Natural killer cell (primary cell): ENCODE measurements at regions not wholly inside any gene's neighbourhood (a gene's known extent, or its start where the extent isn't known, plus 50 kb on each side); places are given as distances from the start of the nearest gene placed in this dataset.

Experiments used
- ATAC-seq, 3 donors: fragments of 150-1000 bp in 2 of 3; fragments of 200-7000 bp in 1 of 3; cut with Tn5 transposase; 1 replicate in 1 of 3; 2 replicates in 2 of 3; pipeline ENCODE4 v1.10.0; 2021; ENCODE audit warnings: mild to moderate bottlenecking in 2 of 3, moderate library complexity in 2 of 3
- DNase-seq, 2 donors: peaks; one replicate each; pipeline versions ENCODE4 v3.0.0 to v3.0.0-alpha.2; 2013 to 2021; ENCODE audit warnings: mixed read lengths in 1 of 2
- H3K27ac ChIP-seq: one replicate; pipeline ENCODE4 v1.5.1; 2013; ENCODE audit warnings: mild to moderate bottlenecking, low read length
- H3K27me3 ChIP-seq: one replicate; pipeline ENCODE4 v1.6.1; 2013; ENCODE audit warnings: low read length; ENCODE audit not compliant: control insufficient read depth, insufficient read depth
- H3K36me3 ChIP-seq: one replicate; pipeline ENCODE4 v1.6.1; 2013; ENCODE audit warnings: low read length; ENCODE audit not compliant: control insufficient read depth, insufficient read depth
- H3K4me1 ChIP-seq: one replicate; pipeline ENCODE4 v1.6.1; 2013; ENCODE audit warnings: low read length; ENCODE audit not compliant: control insufficient read depth, insufficient read depth
- H3K4me3 ChIP-seq: one replicate; pipeline ENCODE4 v1.5.1; 2013; ENCODE audit warnings: low read length
- H3K9me3 ChIP-seq: one replicate; pipeline ENCODE4 v1.6.1; 2013; ENCODE audit warnings: low read length; ENCODE audit not compliant: control insufficient read depth, insufficient read depth
- H3K27ac Mint-ChIP-seq, 2 donors: one replicate each; pipeline ENCODE4 v1.8.0; 2022; ENCODE audit warnings: mild to moderate bottlenecking in 2 of 2, mixed read lengths in 2 of 2, moderate library complexity in 1 of 2
- H3K27me3 Mint-ChIP-seq, 2 donors: one replicate each; pipeline ENCODE4 v1.8.0; 2022; ENCODE audit warnings: low read depth in 2 of 2, mixed read lengths in 2 of 2
- H3K36me3 Mint-ChIP-seq: one replicate; pipeline ENCODE4 v1.8.0; 2022; ENCODE audit warnings: mixed read lengths
- H3K4me1 Mint-ChIP-seq, 2 donors: one replicate each; pipeline ENCODE4 v1.8.0; 2022; ENCODE audit warnings: mixed read lengths in 2 of 2
- H3K4me3 Mint-ChIP-seq: one replicate; pipeline ENCODE4 v1.8.0; 2022; ENCODE audit warnings: mild to moderate bottlenecking, moderate library complexity, mixed read lengths
- H3K9me3 Mint-ChIP-seq, 2 donors: one replicate each; pipeline ENCODE4 v1.8.0; 2022; ENCODE audit warnings: mixed read lengths in 2 of 2
- WGBS: methylation state at CpG from one replicate; pipeline ENCODE4 v1.1.7; 2013; ENCODE audit warnings: missing lambda C conversion rate; ENCODE audit not compliant: insufficient coverage; 5-methylcytosine and 5-hydroxymethylcytosine counted together
- intact Hi-C: fragments of 100-400 bp; cut with micrococcal nuclease; formaldehyde crosslinking; loops from one replicate; pipeline ENCODE4 v1.14.2; 2022
- TF ChIP-seq, protein P1 (sequence below): fragments of 200-600 bp; IDR thresholded peaks from one replicate; pipeline ENCODE4 v1.8.0; 2022; ENCODE audit warnings: antibody characterized with exemption

DNA sequence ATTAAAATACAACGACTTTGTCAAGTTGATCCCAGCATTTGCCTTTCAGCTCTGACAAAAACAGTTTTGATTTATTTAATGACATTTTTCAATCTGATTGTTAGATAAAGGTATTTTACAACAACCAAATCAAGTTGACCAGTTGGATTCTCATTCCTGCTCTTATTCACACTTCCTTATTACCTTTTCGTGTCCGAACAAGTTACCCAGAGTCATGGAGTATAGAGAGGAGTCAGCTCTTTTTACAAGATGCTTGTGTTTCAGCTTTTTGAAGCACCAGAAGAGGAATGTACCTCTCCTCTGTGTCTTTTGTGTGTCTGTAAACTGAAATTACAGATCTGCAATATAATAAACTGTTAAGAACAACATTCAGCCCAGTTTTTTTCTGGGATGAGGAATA is 151.3 kb upstream of the TMEM161B start:
- Histone ChIP-seq H3K27me3 (no peaks in the 10 kb centered on the region), H3K9me3 (no peaks in the 10 kb centered on the region), H3K36me3 (no peaks in the 10 kb centered on the region), H3K4me1 (no peaks in the 10 kb centered on the region), H3K4me3 (no peak overlapping the region), H3K27ac (no peak overlapping the region)
- Mint-ChIP-seq H3K4me1 (no peaks in the 10 kb centered on the region), H3K27ac (no peak overlapping the region), H3K9me3 (no peaks in the 10 kb centered on the region), H3K36me3 (no peaks in the 10 kb centered on the region), H3K27me3 (peaks cover 5 to 10% of the 10 kb centered on the region in 2 donors), H3K4me3 (no peak overlapping the region)
- intact Hi-C loops = no loop called here
- no peak for ATAC-seq
- no peak for DNase-seq
- TF ChIP-seq, protein P1, sequence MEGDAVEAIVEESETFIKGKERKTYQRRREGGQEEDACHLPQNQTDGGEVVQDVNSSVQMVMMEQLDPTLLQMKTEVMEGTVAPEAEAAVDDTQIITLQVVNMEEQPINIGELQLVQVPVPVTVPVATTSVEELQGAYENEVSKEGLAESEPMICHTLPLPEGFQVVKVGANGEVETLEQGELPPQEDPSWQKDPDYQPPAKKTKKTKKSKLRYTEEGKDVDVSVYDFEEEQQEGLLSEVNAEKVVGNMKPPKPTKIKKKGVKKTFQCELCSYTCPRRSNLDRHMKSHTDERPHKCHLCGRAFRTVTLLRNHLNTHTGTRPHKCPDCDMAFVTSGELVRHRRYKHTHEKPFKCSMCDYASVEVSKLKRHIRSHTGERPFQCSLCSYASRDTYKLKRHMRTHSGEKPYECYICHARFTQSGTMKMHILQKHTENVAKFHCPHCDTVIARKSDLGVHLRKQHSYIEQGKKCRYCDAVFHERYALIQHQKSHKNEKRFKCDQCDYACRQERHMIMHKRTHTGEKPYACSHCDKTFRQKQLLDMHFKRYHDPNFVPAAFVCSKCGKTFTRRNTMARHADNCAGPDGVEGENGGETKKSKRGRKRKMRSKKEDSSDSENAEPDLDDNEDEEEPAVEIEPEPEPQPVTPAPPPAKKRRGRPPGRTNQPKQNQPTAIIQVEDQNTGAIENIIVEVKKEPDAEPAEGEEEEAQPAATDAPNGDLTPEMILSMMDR = no peak
- WGBS = 90% methylated on average over 2 of the region's 3 CpGs

DNA sequence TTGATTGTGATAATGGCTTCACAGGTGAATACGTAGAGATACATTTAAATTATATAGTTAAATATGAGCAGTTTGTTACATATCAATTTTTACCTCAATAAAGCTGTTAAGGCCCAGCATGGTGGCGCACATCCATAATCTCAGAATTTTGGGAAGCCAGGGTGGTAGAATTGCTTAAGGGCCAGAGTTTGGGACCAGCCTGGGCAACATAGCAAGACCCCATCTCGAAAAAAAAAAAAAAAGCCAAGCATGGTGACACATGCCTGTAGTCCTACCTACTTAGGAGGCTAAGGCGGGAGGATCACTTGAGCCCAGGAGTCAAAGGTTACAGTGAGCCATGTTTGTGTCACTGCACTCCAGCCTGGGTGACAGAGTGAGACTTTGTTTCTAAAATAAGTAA is 138.7 kb upstream of the TMEM161B start:
- H3K36me3 ChIP-seq = no peaks in the 10 kb centered on the region
- no peak overlapping the region for H3K27ac Mint-ChIP-seq
- H3K36me3 Mint-ChIP-seq = no peaks in the 10 kb centered on the region
- H3K9me3 ChIP-seq = no peaks in the 10 kb centered on the region
- WGBS = 79% methylated on average over 3 of the region's 4 CpGs
- no peak overlapping the region for H3K4me3 ChIP-seq
- intact Hi-C loops = no loop called here
- H3K4me3 Mint-ChIP-seq = no peak overlapping the region
- H3K4me1 Mint-ChIP-seq = no peaks in the 10 kb centered on the region
- H3K4me1 ChIP-seq = no peaks in the 10 kb centered on the region
- peaks cover 7 to 27% of the 10 kb centered on the region in 2 donors for H3K27me3 Mint-ChIP-seq
- DNase-seq (no peak), ATAC-seq (no peak)
- no peaks in the 10 kb centered on the region for H3K9me3 Mint-ChIP-seq
- no peak overlapping the region for H3K27ac ChIP-seq
- TF ChIP-seq, protein P1 = no peak
- no peaks in the 10 kb centered on the region for H3K27me3 ChIP-seq

DNA sequence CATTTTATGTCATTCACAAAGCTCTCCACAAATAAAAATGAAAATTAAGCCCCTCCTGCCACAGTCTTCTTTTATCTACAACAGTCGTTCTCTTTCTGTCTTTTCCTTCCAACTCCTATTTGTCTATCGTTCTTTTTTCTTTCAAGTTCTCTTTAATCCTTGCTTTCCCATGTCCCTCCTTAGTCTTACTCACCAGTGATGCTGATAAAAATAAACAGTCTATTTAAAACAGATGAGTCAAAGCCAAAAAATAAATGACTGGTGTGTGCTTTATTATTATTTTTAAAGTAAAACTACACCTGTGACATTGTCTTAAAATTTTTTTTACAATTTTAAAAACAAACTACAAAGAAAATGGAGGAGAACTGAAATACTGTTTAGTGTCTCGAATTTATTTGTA is 137.1 kb upstream of the TMEM161B start:
- no peaks in the 10 kb centered on the region for H3K36me3 Mint-ChIP-seq
- intact Hi-C loops = no loop called here
- H3K4me3 Mint-ChIP-seq = no peak overlapping the region
- H3K27me3 ChIP-seq = no peaks in the 10 kb centered on the region
- peaks cover 11 to 40% of the 10 kb centered on the region in 2 donors for H3K27me3 Mint-ChIP-seq
- H3K36me3 ChIP-seq = no peaks in the 10 kb centered on the region
- 83% methylated on average over 3 of the region's 3 CpGs for WGBS
- no peak overlapping the region for H3K27ac Mint-ChIP-seq
- no peak overlapping the region for H3K27ac ChIP-seq
- H3K4me1 Mint-ChIP-seq = no peaks in the 10 kb centered on the region
- TF ChIP-seq, protein P1 = no peak
- ATAC-seq (no peak), DNase-seq (no peak)
- H3K4me3 ChIP-seq = no peak overlapping the region
- H3K4me1 ChIP-seq = no peaks in the 10 kb centered on the region
- H3K9me3 Mint-ChIP-seq = no peaks in the 10 kb centered on the region
- H3K9me3 ChIP-seq = no peaks in the 10 kb centered on the region

DNA sequence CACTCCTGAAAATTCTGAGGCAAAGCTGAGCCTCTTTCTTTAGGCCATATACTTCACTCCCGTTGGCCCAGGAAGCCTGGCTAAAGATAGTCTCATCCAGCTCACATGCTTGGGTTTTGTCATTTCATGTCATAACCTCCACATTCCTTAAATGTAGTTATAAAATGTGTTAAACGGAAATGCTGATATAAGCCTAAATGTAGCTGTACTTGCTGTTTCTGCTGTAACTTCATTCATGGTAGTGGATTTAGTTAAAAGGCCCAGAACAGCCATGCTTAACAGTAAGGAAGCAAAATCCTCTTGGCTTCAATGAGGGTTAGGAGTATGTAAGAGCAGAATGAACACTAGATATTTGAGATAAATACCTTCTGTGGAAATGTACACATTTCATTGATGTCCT is 135.8 kb upstream of the TMEM161B start:
- no peak overlapping the region for H3K27ac ChIP-seq
- Mint-ChIP-seq H3K4me3 (no peak overlapping the region), H3K36me3 (no peaks in the 10 kb centered on the region), H3K9me3 (no peaks in the 10 kb centered on the region), H3K27ac (no peak overlapping the region), H3K4me1 (no peaks in the 10 kb centered on the region), H3K27me3 (peaks cover 16 to 42% of the 10 kb centered on the region in 2 donors)
- H3K27me3 ChIP-seq = no peaks in the 10 kb centered on the region
- whole genome bisulfite sequencing = no CpG with 5 or more reads among the region's 2 CpGs
- ATAC-seq = no peak
- intact Hi-C loops = no loop called here
- H3K4me3 ChIP-seq = no peak overlapping the region
- H3K36me3 ChIP-seq = no peaks in the 10 kb centered on the region
- no peaks in the 10 kb centered on the region for H3K9me3 ChIP-seq
- TF ChIP-seq, protein P1 = no peak
- no peaks in the 10 kb centered on the region for H3K4me1 ChIP-seq
- DNase-seq = no peak
